GM12874 (cell line): ENCODE measurements at regions not wholly inside any gene's neighbourhood (a gene's known extent, or its start where the extent isn't known, plus 50 kb on each side); places are given as distances from the start of the nearest gene placed in this dataset.

ENCODE experiments used
- TF ChIP-seq, protein P1 (sequence below): IDR thresholded peaks from 2 replicates; pipeline ENCODE4 v1.5.1; 2011; ENCODE audit warnings: low read depth, mild to moderate bottlenecking, control low read depth, low read length, moderate library complexity; ENCODE audit not compliant: insufficient read depth

GRCh38 chr4:189613207-189613606 lies 327.5 kb upstream of the FRG1 start:
- TF ChIP-seq, protein P1, sequence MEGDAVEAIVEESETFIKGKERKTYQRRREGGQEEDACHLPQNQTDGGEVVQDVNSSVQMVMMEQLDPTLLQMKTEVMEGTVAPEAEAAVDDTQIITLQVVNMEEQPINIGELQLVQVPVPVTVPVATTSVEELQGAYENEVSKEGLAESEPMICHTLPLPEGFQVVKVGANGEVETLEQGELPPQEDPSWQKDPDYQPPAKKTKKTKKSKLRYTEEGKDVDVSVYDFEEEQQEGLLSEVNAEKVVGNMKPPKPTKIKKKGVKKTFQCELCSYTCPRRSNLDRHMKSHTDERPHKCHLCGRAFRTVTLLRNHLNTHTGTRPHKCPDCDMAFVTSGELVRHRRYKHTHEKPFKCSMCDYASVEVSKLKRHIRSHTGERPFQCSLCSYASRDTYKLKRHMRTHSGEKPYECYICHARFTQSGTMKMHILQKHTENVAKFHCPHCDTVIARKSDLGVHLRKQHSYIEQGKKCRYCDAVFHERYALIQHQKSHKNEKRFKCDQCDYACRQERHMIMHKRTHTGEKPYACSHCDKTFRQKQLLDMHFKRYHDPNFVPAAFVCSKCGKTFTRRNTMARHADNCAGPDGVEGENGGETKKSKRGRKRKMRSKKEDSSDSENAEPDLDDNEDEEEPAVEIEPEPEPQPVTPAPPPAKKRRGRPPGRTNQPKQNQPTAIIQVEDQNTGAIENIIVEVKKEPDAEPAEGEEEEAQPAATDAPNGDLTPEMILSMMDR: no peak

- TF ChIP-seq, protein P1: no peak
Measured at GRCh38 chr4:189615217-189615663, 325.4 kb upstream of the FRG1 start.

DNA sequence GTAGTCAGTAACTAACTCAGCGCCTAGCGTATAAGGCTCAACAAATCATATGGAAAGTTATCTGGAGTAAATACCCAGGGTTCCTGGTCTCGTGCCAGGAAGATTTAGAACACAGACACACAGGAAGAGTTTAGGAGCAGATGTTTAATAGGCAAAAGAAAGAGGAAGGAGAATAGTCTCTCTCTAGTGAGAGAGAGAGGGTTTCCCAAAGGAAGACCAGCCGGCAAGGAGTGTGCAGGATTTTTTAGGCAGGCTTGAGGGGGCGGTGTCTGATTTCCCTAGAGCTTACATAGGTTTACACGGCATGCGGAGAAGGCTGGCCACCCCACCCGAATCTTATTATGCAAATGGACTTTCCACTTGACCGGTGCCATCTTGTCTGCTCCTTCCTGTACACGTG lies 284.0 kb upstream of the FRG1 start:
- TF ChIP-seq, protein P1: no peak

- TF ChIP-seq, protein P1: no peak
Measured at GRCh38 chr4:189659287-189659686, 281.4 kb upstream of the FRG1 start.

DNA sequence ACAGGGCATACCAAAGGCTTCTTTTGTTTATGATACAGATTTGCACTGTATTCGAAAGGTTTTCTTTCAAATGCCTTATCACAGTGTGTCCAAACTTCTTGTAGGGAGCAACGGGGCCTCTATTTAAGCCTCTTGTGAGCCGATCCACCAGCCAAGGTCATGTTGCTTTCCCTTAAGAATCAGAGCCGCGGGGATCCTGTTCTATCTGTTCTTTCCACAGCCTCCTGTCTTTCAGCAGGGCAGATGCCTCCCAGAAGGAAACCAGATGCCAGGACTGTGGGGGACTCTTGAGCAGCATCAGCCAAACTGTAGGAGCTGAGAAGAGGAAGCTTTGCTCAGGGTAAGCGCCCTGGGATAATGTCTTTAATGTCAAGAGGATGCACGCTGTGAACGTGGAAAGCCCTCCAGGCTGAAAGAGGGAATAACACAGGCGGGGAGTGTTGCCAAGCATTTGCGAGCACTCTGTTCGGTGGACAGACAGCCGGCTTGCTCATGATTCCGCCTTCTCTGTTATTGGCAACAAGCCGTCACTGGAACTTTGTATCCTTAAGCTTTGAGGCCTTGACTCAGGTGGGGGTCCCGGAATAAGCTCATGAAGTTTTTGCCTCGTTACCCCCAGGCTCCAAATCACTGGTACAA lies 279.8 kb upstream of the FRG1 start:
- TF ChIP-seq, protein P1: no peak

- TF ChIP-seq, protein P1: no peak
Measured at GRCh38 chr4:189664693-189665250, 275.9 kb upstream of the FRG1 start.

GRCh38 chr4:189740873-189741272 lies 199.8 kb upstream of the FRG1 start:
- TF ChIP-seq, protein P1: no peak
